ENCODE measurements at regions not wholly inside any gene's neighbourhood (a gene's known extent, or its start where the extent isn't known, plus 50 kb on each side); places are given as distances from the start of the nearest gene placed in this dataset.

- Histone ChIP-seq H4K91ac (ENCODE audit: low read depth, low read length, poor library complexity) (no peak overlapping the region), H3K27ac (replicated peaks; ENCODE audit: low read length) (no peak overlapping the region), H2BK120ac (ENCODE audit: low read depth, low read length) (no peak overlapping the region), H3K4me3 (ENCODE audit: low read length in 2 of 2) (no peak overlapping the region), H3K9ac (ENCODE audit: low read depth, low read length, poor library complexity) (no peak overlapping the region), H3K79me1 (ENCODE audit: low read depth, low read length) (no peaks in the 10 kb centered on the region), H3K36me3 (replicated peaks in 1 of 2; ENCODE audit: control insufficient read depth in 2 of 2, insufficient read depth in 2 of 2, low read length in 2 of 2) (no peaks in the 10 kb centered on the region), H2AK5ac (ENCODE audit: low read depth, low read length) (no peak overlapping the region), H3K4me1 (ENCODE audit: control insufficient read depth in 2 of 2, insufficient read depth in 1 of 2, low read depth in 1 of 2, low read length in 2 of 2) (no peaks in the 10 kb centered on the region), H3K4me2 (ENCODE audit: insufficient read depth, low read length, poor library complexity, severe bottlenecking) (no peak overlapping the region), H3K14ac (ENCODE audit: low read length) (no peak overlapping the region), H3K9me3 (replicated peaks in 1 of 2; ENCODE audit: control insufficient read depth in 2 of 2, insufficient read depth in 1 of 2, low read depth in 1 of 2, low read length in 2 of 2) (no peaks in the 10 kb centered on the region), H3K18ac (ENCODE audit: low read length) (no peak overlapping the region), H3K4ac (ENCODE audit: low read length) (no peak overlapping the region), H2BK5ac (ENCODE audit: low read length) (no peak overlapping the region), H2BK15ac (ENCODE audit: low read length) (no peak overlapping the region), H2BK12ac (ENCODE audit: low read length) (no peak overlapping the region), H3K23ac (ENCODE audit: low read depth, low read length, poor library complexity) (no peak overlapping the region), H4K8ac (ENCODE audit: low read depth, low read length) (no peak overlapping the region), H2AFZ (ENCODE audit: low read length) (no peak overlapping the region), H3K27me3 (ENCODE audit: control insufficient read depth in 3 of 3, insufficient read depth in 3 of 3, low read depth in 1 of 3, low read length in 3 of 3) (peaks cover 0 to 3% (median 0%) of the 10 kb centered on the region in 3 experiments)
- WGBS, 2 donors (ENCODE audit: extremely low coverage in 2 of 2, insufficient read length in 2 of 2, insufficient replicate concordance in 1 of 2): no CpG with 5 or more reads among the region's 4 CpGs
- DNase-seq (ENCODE audit: low spot score): no peak
Observed at GRCh38 chr10:118193642-118194041, 146.9 kb upstream of the RAB11FIP2 start.

DNA sequence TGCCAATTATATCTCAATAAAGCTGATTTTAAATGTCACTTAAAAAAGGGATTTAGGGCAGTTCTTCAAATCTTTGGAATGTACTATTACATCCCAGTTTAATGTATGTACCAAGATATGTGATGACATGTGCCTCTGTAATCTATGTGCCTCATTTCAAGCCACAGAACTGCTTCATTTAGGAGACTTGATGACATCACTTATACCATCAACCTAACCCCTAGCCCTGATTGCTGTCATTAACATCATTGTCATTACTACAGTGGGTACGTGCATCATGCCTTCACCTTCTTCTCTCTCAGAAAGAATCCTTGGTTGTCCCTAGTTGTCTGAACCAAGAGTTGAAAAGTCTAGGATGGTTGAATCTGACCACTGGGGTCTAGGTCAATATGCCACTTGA is 134.3 kb upstream of the RAB11FIP2 start:
- no peak overlapping the region for H3K9ac ChIP-seq (ENCODE audit: low read depth, low read length, poor library complexity)
- H2AFZ ChIP-seq (ENCODE audit: low read length): no peak overlapping the region
- no peak overlapping the region for H4K91ac ChIP-seq (ENCODE audit: low read depth, low read length, poor library complexity)
- H3K4me2 ChIP-seq (ENCODE audit: insufficient read depth, low read length, poor library complexity, severe bottlenecking): no peak overlapping the region
- no peak overlapping the region for H3K4ac ChIP-seq (ENCODE audit: low read length)
- H3K18ac ChIP-seq (ENCODE audit: low read length): no peak overlapping the region
- no peak overlapping the region for H3K27ac ChIP-seq (replicated peaks; ENCODE audit: low read length)
- no peak overlapping the region for H2BK12ac ChIP-seq (ENCODE audit: low read length)
- no peaks in the 10 kb centered on the region for H3K36me3 ChIP-seq (replicated peaks in 1 of 2; ENCODE audit: control insufficient read depth in 2 of 2, insufficient read depth in 2 of 2, low read length in 2 of 2)
- peaks cover 0 to 4% of the 10 kb centered on the region in 2 donors for H3K9me3 ChIP-seq (replicated peaks in 1 of 2; ENCODE audit: control insufficient read depth in 2 of 2, insufficient read depth in 1 of 2, low read depth in 1 of 2, low read length in 2 of 2)
- no peak overlapping the region for H2BK120ac ChIP-seq (ENCODE audit: low read depth, low read length)
- H3K23ac ChIP-seq (ENCODE audit: low read depth, low read length, poor library complexity): no peak overlapping the region
- H2BK15ac ChIP-seq (ENCODE audit: low read length): no peak overlapping the region
- no peak overlapping the region for H4K8ac ChIP-seq (ENCODE audit: low read depth, low read length)
- no peak overlapping the region for H2BK5ac ChIP-seq (ENCODE audit: low read length)
- no CpG with 5 or more reads among the region's 1 CpG for WGBS, 2 donors (ENCODE audit: extremely low coverage in 2 of 2, insufficient read length in 2 of 2, insufficient replicate concordance in 1 of 2)
- no peak for DNase-seq (ENCODE audit: low spot score)
- no peaks in the 10 kb centered on the region for H3K4me1 ChIP-seq (ENCODE audit: control insufficient read depth in 2 of 2, insufficient read depth in 1 of 2, low read depth in 1 of 2, low read length in 2 of 2)
- no peak overlapping the region for H3K14ac ChIP-seq (ENCODE audit: low read length)
- H2AK5ac ChIP-seq (ENCODE audit: low read depth, low read length): no peak overlapping the region
- no peaks in the 10 kb centered on the region for H3K79me1 ChIP-seq (ENCODE audit: low read depth, low read length)
- no peak overlapping the region for H3K4me3 ChIP-seq (ENCODE audit: low read length in 2 of 2)
- no peaks in the 10 kb centered on the region for H3K27me3 ChIP-seq (ENCODE audit: control insufficient read depth in 3 of 3, insufficient read depth in 3 of 3, low read depth in 1 of 3, low read length in 3 of 3)

GRCh38 chr10:118175148-118175547 is 128.4 kb upstream of the RAB11FIP2 start:
- no peak overlapping the region for H3K9ac ChIP-seq (ENCODE audit: low read depth, low read length, poor library complexity)
- no peaks in the 10 kb centered on the region for H3K4me1 ChIP-seq (ENCODE audit: control insufficient read depth in 2 of 2, insufficient read depth in 1 of 2, low read depth in 1 of 2, low read length in 2 of 2)
- no peak overlapping the region for H3K14ac ChIP-seq (ENCODE audit: low read length)
- H2BK15ac ChIP-seq (ENCODE audit: low read length): no peak overlapping the region
- no peak overlapping the region for H3K27ac ChIP-seq (replicated peaks; ENCODE audit: low read length)
- H3K4me2 ChIP-seq (ENCODE audit: insufficient read depth, low read length, poor library complexity, severe bottlenecking): no peak overlapping the region
- no peaks in the 10 kb centered on the region for H3K36me3 ChIP-seq (replicated peaks in 1 of 2; ENCODE audit: control insufficient read depth in 2 of 2, insufficient read depth in 2 of 2, low read length in 2 of 2)
- H3K4me3 ChIP-seq (ENCODE audit: low read length in 2 of 2): no peak overlapping the region
- no peak overlapping the region for H2AK5ac ChIP-seq (ENCODE audit: low read depth, low read length)
- H3K18ac ChIP-seq (ENCODE audit: low read length): no peak overlapping the region
- H2BK5ac ChIP-seq (ENCODE audit: low read length): no peak overlapping the region
- H3K27me3 ChIP-seq (ENCODE audit: control insufficient read depth in 3 of 3, insufficient read depth in 3 of 3, low read depth in 1 of 3, low read length in 3 of 3): no peaks in the 10 kb centered on the region
- no peak overlapping the region for H4K8ac ChIP-seq (ENCODE audit: low read depth, low read length)
- H3K23ac ChIP-seq (ENCODE audit: low read depth, low read length, poor library complexity): no peak overlapping the region
- H2BK12ac ChIP-seq (ENCODE audit: low read length): no peak overlapping the region
- no peaks in the 10 kb centered on the region for H3K9me3 ChIP-seq (replicated peaks in 1 of 2; ENCODE audit: control insufficient read depth in 2 of 2, insufficient read depth in 1 of 2, low read depth in 1 of 2, low read length in 2 of 2)
- DNase-seq (ENCODE audit: low spot score): no peak
- H3K4ac ChIP-seq (ENCODE audit: low read length): no peak overlapping the region
- no peaks in the 10 kb centered on the region for H3K79me1 ChIP-seq (ENCODE audit: low read depth, low read length)
- H2BK120ac ChIP-seq (ENCODE audit: low read depth, low read length): no peak overlapping the region
- no peak overlapping the region for H2AFZ ChIP-seq (ENCODE audit: low read length)
- no CpG with 5 or more reads among the region's 2 CpGs for WGBS, 2 donors (ENCODE audit: extremely low coverage in 2 of 2, insufficient read length in 2 of 2, insufficient replicate concordance in 1 of 2)
- H4K91ac ChIP-seq (ENCODE audit: low read depth, low read length, poor library complexity): no peak overlapping the region

- no CpG with 5 or more reads among the region's 2 CpGs for WGBS, 2 donors (ENCODE audit: extremely low coverage in 2 of 2, insufficient read length in 2 of 2, insufficient replicate concordance in 1 of 2)
- Histone ChIP-seq H4K8ac (ENCODE audit: low read depth, low read length) (no peak overlapping the region), H2AK5ac (ENCODE audit: low read depth, low read length) (no peak overlapping the region), H3K4ac (ENCODE audit: low read length) (no peak overlapping the region), H3K79me1 (ENCODE audit: low read depth, low read length) (no peaks in the 10 kb centered on the region), H3K27me3 (ENCODE audit: control insufficient read depth in 3 of 3, insufficient read depth in 3 of 3, low read depth in 1 of 3, low read length in 3 of 3) (no peaks in the 10 kb centered on the region), H2BK5ac (ENCODE audit: low read length) (no peak overlapping the region), H3K4me3 (ENCODE audit: low read length in 2 of 2) (no peak overlapping the region), H2AFZ (ENCODE audit: low read length) (no peak overlapping the region), H2BK15ac (ENCODE audit: low read length) (no peak overlapping the region), H3K9me3 (replicated peaks in 1 of 2; ENCODE audit: control insufficient read depth in 2 of 2, insufficient read depth in 1 of 2, low read depth in 1 of 2, low read length in 2 of 2) (no peaks in the 10 kb centered on the region), H3K4me1 (ENCODE audit: control insufficient read depth in 2 of 2, insufficient read depth in 1 of 2, low read depth in 1 of 2, low read length in 2 of 2) (no peaks in the 10 kb centered on the region), H3K18ac (ENCODE audit: low read length) (no peak overlapping the region), H3K27ac (replicated peaks; ENCODE audit: low read length) (no peak overlapping the region), H4K91ac (ENCODE audit: low read depth, low read length, poor library complexity) (no peak overlapping the region), H3K14ac (ENCODE audit: low read length) (no peak overlapping the region), H3K9ac (ENCODE audit: low read depth, low read length, poor library complexity) (no peak overlapping the region), H2BK120ac (ENCODE audit: low read depth, low read length) (no peak overlapping the region), H3K4me2 (ENCODE audit: insufficient read depth, low read length, poor library complexity, severe bottlenecking) (no peak overlapping the region), H2BK12ac (ENCODE audit: low read length) (no peak overlapping the region), H3K23ac (ENCODE audit: low read depth, low read length, poor library complexity) (no peak overlapping the region), H3K36me3 (replicated peaks in 1 of 2; ENCODE audit: control insufficient read depth in 2 of 2, insufficient read depth in 2 of 2, low read length in 2 of 2) (no peaks in the 10 kb centered on the region)
- no peak for DNase-seq (ENCODE audit: low spot score)
Observed at GRCh38 chr10:118173296-118173695, 126.6 kb upstream of the RAB11FIP2 start.

All from neuronal stem cell (in vitro differentiated cells).